ENCODE measurements at regions not wholly inside any gene's neighbourhood (a gene's known extent, or its start where the extent isn't known, plus 50 kb on each side); places are given as distances from the start of the nearest gene placed in this dataset.
"Not testable (repeated sequence)": the region's sequence is repeated elsewhere in the genome, so short reads cannot be mapped to it uniquely, and the experiment has no call there.

DNA sequence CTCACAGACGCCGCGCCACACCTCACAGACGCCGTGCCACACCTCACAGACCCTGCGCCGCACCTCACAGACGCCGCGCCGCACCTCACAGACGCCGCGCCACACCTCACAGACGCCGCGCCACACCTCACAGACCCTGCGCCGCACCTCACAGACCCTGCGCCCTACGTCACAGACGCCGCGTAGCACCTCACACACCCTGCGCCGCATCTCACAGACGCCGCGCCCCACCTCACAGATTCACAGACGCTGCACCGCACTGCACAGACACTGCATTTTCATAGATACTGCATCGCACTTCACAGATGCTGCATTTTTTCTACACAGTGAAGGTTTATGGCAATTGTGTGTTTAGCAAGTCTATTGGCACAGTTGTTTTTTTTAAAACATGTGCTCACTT, 657.8 kb downstream of the TRIML1 start:
- H3K4me1 Mint-ChIP-seq, H3K36me3 Mint-ChIP-seq, H3K4me3 Mint-ChIP-seq, CTCF ChIA-PET, H3K9me3 Mint-ChIP-seq, H3K27ac Mint-ChIP-seq, H3K27me3 Mint-ChIP-seq, DNase-seq: not testable (repeated sequence)

- no peaks in the 10 kb centered on the region for H3K36me3 Mint-ChIP-seq
- no peak for DNase-seq
- CTCF ChIA-PET: no interaction called here
- H3K9me3 Mint-ChIP-seq: peaks cover 4% of the 10 kb centered on the region
- no peaks in the 10 kb centered on the region for H3K4me1 Mint-ChIP-seq
- no peak overlapping the region for H3K27ac Mint-ChIP-seq
- no peaks in the 10 kb centered on the region for H3K27me3 Mint-ChIP-seq
- H3K4me3 Mint-ChIP-seq: no peak overlapping the region
Observed at GRCh38 chr4:188804861-188805260, 665.6 kb downstream of the TRIML1 start.

DNA sequence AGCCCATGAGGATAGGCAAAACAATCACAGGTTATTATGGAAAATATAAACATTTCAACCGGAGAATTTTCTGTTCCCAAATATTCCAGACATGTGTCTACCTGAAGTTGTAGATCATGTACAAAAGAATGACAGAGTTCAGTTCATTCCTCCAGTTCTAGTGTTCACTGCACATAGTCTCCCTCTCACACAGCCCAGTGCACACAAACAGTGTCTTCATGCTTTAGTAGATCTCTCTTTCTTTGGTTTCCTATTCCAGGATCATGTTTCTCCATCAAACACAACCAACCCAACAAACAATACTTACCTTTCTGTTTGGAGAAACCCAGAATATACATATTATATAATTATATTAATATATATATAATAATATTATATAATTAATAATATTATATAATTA, 671.9 kb downstream of the TRIML1 start:
- no peaks in the 10 kb centered on the region for H3K27me3 Mint-ChIP-seq
- CTCF ChIA-PET: no interaction called here
- H3K9me3 Mint-ChIP-seq: peaks cover 2% of the 10 kb centered on the region
- DNase-seq: no peak
- no peak overlapping the region for H3K4me3 Mint-ChIP-seq
- H3K27ac Mint-ChIP-seq: no peak overlapping the region
- H3K36me3 Mint-ChIP-seq: no peaks in the 10 kb centered on the region
- no peaks in the 10 kb centered on the region for H3K4me1 Mint-ChIP-seq

DNA sequence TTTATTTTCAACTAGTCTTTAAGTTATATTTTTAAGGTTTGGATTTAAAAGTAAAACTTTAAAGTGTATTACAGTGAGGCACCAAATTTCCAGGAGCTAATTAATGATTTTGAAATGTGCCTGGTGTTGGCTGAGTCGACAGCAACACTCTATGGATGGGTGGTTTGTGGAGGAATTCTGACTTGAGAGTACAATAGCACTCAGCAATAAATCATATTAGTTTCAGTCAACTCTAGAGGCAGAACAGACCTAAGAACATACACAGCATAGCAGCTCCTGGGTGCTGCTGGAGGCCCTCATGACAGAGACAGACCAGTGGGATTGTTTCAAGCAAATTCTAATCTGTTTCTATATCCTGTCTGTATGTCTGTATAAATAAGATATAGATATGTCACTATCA, 673.4 kb downstream of the TRIML1 start:
- H3K4me3 Mint-ChIP-seq: no peak overlapping the region
- H3K27me3 Mint-ChIP-seq: no peaks in the 10 kb centered on the region
- DNase-seq: no peak
- peaks cover 4% of the 10 kb centered on the region for H3K9me3 Mint-ChIP-seq
- CTCF ChIA-PET: no interaction called here
- H3K27ac Mint-ChIP-seq: no peak overlapping the region
- no peaks in the 10 kb centered on the region for H3K36me3 Mint-ChIP-seq
- H3K4me1 Mint-ChIP-seq: no peaks in the 10 kb centered on the region

- CTCF ChIA-PET: no interaction called here
- H3K27me3 Mint-ChIP-seq: no peaks in the 10 kb centered on the region
- H3K27ac Mint-ChIP-seq: no peak overlapping the region
- H3K4me1 Mint-ChIP-seq: no peaks in the 10 kb centered on the region
- peaks cover 8% of the 10 kb centered on the region for H3K9me3 Mint-ChIP-seq
- no peak overlapping the region for H3K4me3 Mint-ChIP-seq
- no peaks in the 10 kb centered on the region for H3K36me3 Mint-ChIP-seq
- DNase-seq: no peak
Observed at GRCh38 chr4:188818300-188818699, 679.1 kb downstream of the TRIML1 start.

GRCh38 chr4:188819233-188819632, 680.0 kb downstream of the TRIML1 start:
- Mint-ChIP-seq H3K27me3 (no peaks in the 10 kb centered on the region), H3K4me3 (no peak overlapping the region), H3K36me3 (no peaks in the 10 kb centered on the region), H3K4me1 (no peaks in the 10 kb centered on the region), H3K27ac (no peak overlapping the region), H3K9me3 (peaks cover 8% of the 10 kb centered on the region)
- CTCF ChIA-PET: no interaction called here
- no peak for DNase-seq

DNA sequence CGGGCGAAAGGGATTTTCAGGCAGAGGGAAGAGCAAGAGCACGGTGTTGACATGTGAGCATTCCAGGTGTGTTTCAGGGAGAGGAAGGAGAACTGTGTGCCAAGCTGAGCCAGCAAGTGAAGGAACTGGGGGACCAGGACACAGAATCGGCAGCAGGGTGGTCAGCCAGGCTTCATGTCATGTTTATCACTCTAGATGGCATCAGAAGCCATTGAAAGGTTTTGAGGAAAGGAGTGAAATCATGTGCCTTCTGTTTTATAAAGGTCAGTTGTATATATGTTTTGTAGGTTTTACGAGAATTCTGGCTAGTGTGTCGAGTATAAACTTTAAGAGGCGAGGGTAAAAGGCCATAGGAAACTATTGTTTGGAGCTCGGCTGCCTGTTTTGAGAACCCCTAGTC, 682.3 kb downstream of the TRIML1 start:
- Mint-ChIP-seq H3K36me3 (no peaks in the 10 kb centered on the region), H3K9me3 (peaks cover 10% of the 10 kb centered on the region), H3K4me3 (no peak overlapping the region), H3K27ac (no peak overlapping the region), H3K27me3 (no peaks in the 10 kb centered on the region), H3K4me1 (no peaks in the 10 kb centered on the region)
- DNase-seq: no peak
- CTCF ChIA-PET: no interaction called here

GRCh38 chr4:188822698-188823097, 683.5 kb downstream of the TRIML1 start:
- Mint-ChIP-seq H3K9me3 (peaks cover 10% of the 10 kb centered on the region), H3K4me1 (no peaks in the 10 kb centered on the region), H3K27ac (no peak overlapping the region), H3K4me3 (no peak overlapping the region), H3K36me3 (no peaks in the 10 kb centered on the region), H3K27me3 (no peaks in the 10 kb centered on the region)
- CTCF ChIA-PET: no interaction called here
- no peak for DNase-seq

- no peaks in the 10 kb centered on the region for H3K36me3 Mint-ChIP-seq
Observed at GRCh38 chr4:188824553-188824952, 685.3 kb downstream of the TRIML1 start.

GRCh38 chr4:188826393-188826792, 687.2 kb downstream of the TRIML1 start:
- no peaks in the 10 kb centered on the region for H3K27me3 Mint-ChIP-seq
- H3K27ac Mint-ChIP-seq: no peak overlapping the region
- peaks cover 13% of the 10 kb centered on the region for H3K9me3 Mint-ChIP-seq
- H3K36me3 Mint-ChIP-seq: no peaks in the 10 kb centered on the region
- H3K4me1 Mint-ChIP-seq: no peaks in the 10 kb centered on the region
- CTCF ChIA-PET: no interaction called here
- H3K4me3 Mint-ChIP-seq: no peak overlapping the region
- no peak for DNase-seq

More at GRCh38 chr4:188824553-188824952, 685.3 kb downstream of the TRIML1 start:
- Mint-ChIP-seq H3K27ac (no peak overlapping the region), H3K27me3 (no peaks in the 10 kb centered on the region), H3K4me3 (no peak overlapping the region), H3K4me1 (no peaks in the 10 kb centered on the region), H3K9me3 (peaks cover 10% of the 10 kb centered on the region)
- CTCF ChIA-PET: no interaction called here
- DNase-seq: no peak

- Mint-ChIP-seq H3K27me3 (no peaks in the 10 kb centered on the region), H3K9me3 (peaks cover 2% of the 10 kb centered on the region), H3K4me1 (no peaks in the 10 kb centered on the region), H3K27ac (no peak overlapping the region), H3K4me3 (no peak overlapping the region), H3K36me3 (no peaks in the 10 kb centered on the region)
- no peak for DNase-seq
- CTCF ChIA-PET: no interaction called here
Observed at GRCh38 chr4:188839704-188840103, 700.5 kb downstream of the TRIML1 start.

DNA sequence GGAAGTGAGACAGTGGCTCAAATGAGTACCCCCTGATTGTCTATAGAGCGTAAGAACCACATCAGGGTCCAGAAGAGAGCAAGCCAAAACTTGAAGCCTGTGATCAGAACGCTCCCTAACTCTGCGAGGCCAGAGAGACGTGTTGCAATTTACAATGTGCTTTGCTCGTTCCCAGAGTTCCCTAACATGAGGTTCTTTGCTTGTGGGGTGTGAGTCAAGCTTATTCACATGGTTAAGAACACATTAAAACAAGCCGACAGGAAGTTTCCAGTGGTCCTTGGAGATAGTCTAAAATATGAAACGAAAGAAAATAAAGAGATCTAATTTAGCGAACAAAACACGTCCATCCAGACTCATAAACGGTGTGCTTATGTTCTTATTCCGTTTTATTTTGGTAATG, 702.3 kb downstream of the TRIML1 start:
- no peaks in the 10 kb centered on the region for H3K4me1 Mint-ChIP-seq

DNA sequence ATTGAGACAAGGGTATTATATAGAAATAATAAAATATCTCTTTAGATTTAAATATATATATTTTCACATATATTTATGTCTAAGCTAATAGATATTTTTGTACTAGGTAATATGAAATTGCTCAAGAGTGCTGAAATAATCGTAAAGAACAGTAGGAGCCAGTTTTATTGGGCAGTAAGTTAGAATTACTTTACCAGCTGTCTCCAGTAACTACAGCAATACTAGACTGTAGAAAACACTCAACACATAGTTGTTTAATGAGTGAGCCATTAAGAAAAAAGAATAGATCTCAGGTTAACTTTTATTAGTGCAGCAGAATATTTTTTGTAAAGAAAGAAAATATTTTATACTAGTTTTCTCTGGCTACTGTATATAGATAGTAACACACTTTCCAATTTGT, 715.2 kb downstream of the TRIML1 start:
- H3K36me3 Mint-ChIP-seq: no peaks in the 10 kb centered on the region

More for the DNA sequence above, 702.3 kb downstream of the TRIML1 start:
- no peak overlapping the region for H3K27ac Mint-ChIP-seq
- CTCF ChIA-PET: no interaction called here
- peaks cover 2% of the 10 kb centered on the region for H3K9me3 Mint-ChIP-seq
- DNase-seq: no peak
- no peaks in the 10 kb centered on the region for H3K36me3 Mint-ChIP-seq
- no peaks in the 10 kb centered on the region for H3K27me3 Mint-ChIP-seq
- no peak overlapping the region for H3K4me3 Mint-ChIP-seq

DNA sequence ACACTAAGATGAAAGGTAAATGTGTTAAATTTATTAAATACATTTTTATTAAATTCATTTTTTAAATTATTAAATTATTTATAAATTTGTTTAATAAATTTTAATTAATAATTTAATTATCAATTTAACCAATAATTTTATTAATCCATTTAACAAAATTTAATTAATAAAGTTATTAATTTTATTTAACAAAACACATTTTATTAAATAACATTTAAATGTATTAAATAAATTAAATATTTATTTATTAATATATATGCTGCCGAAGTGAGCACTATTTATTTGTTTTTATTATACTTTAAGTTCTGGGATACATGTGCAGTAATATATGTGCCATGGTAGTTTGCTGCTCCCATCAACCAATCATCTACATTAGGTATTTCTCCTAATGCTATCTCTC, 719.5 kb downstream of the TRIML1 start:
- Mint-ChIP-seq H3K9me3 (peaks cover 19% of the 10 kb centered on the region), H3K27ac (no peak overlapping the region), H3K4me3 (no peak overlapping the region), H3K27me3 (no peaks in the 10 kb centered on the region), H3K36me3 (no peaks in the 10 kb centered on the region), H3K4me1 (no peaks in the 10 kb centered on the region)
- no peak for DNase-seq
- CTCF ChIA-PET: no interaction called here

More for the DNA sequence above, 715.2 kb downstream of the TRIML1 start:
- H3K4me1 Mint-ChIP-seq: no peaks in the 10 kb centered on the region
- no peak overlapping the region for H3K4me3 Mint-ChIP-seq
- H3K9me3 Mint-ChIP-seq: peaks cover 19% of the 10 kb centered on the region
- H3K27ac Mint-ChIP-seq: no peak overlapping the region
- CTCF ChIA-PET: no interaction called here
- H3K27me3 Mint-ChIP-seq: no peaks in the 10 kb centered on the region
- DNase-seq: no peak

- Mint-ChIP-seq H3K27ac (no peak overlapping the region), H3K4me3 (no peak overlapping the region), H3K9me3 (peaks cover 23% of the 10 kb centered on the region), H3K4me1 (no peaks in the 10 kb centered on the region), H3K36me3 (no peaks in the 10 kb centered on the region), H3K27me3 (no peaks in the 10 kb centered on the region)
- DNase-seq: no peak
- CTCF ChIA-PET: no interaction called here
Observed at GRCh38 chr4:188864741-188865140, 725.5 kb downstream of the TRIML1 start.

- Mint-ChIP-seq H3K27ac (no peak overlapping the region), H3K9me3 (peaks cover 29% of the 10 kb centered on the region), H3K4me3 (no peak overlapping the region), H3K4me1 (no peaks in the 10 kb centered on the region), H3K27me3 (no peaks in the 10 kb centered on the region), H3K36me3 (no peaks in the 10 kb centered on the region)
- CTCF ChIA-PET: no interaction called here
- DNase-seq: no peak
Observed at GRCh38 chr4:188867796-188868195, 728.6 kb downstream of the TRIML1 start.
